ENCODE measurements at regions not wholly inside any gene's neighbourhood (a gene's known extent, or its start where the extent isn't known, plus 50 kb on each side); places are given as distances from the start of the nearest gene placed in this dataset.

- DNase-seq = no peak
- Mint-ChIP-seq H3K4me3 (no peak overlapping the region), H3K27ac (no peak overlapping the region), H3K27me3 (ENCODE audit: low read depth) (no peaks in the 10 kb centered on the region), H3K9me3 (peaks cover 4% of the 10 kb centered on the region), H3K36me3 (ENCODE audit: low read depth) (no peaks in the 10 kb centered on the region), H3K4me1 (ENCODE audit: low read depth) (no peaks in the 10 kb centered on the region)
- CTCF ChIA-PET = no interaction called here
- intact Hi-C loops (cut with micrococcal nuclease) = no loop called here
Measured at GRCh38 chr17:53046781-53047180, 775.9 kb upstream of the KIF2B start.

GRCh38 chr17:53039981-53040380, 782.7 kb upstream of the KIF2B start:
- H3K4me1 Mint-ChIP-seq (ENCODE audit: low read depth) = no peaks in the 10 kb centered on the region
- H3K27me3 Mint-ChIP-seq (ENCODE audit: low read depth) = no peaks in the 10 kb centered on the region
- H3K9me3 Mint-ChIP-seq = no peaks in the 10 kb centered on the region
- H3K4me3 Mint-ChIP-seq = no peak overlapping the region
- H3K36me3 Mint-ChIP-seq (ENCODE audit: low read depth) = no peaks in the 10 kb centered on the region
- intact Hi-C loops (cut with micrococcal nuclease) = no loop called here
- CTCF ChIA-PET = no interaction called here
- no peak overlapping the region for H3K27ac Mint-ChIP-seq
- no peak for DNase-seq

GRCh38 chr17:53033297-53033696, 789.4 kb upstream of the KIF2B start:
- CTCF ChIA-PET = no interaction called here

GRCh38 chr17:53032861-53033271, 789.9 kb upstream of the KIF2B start:
- peak; percentile 5 for DNase-seq
- no peaks in the 10 kb centered on the region for H3K4me1 Mint-ChIP-seq (ENCODE audit: low read depth)
- H3K27me3 Mint-ChIP-seq (ENCODE audit: low read depth) = no peaks in the 10 kb centered on the region
- intact Hi-C loops (cut with micrococcal nuclease) = no loop called here
- no peaks in the 10 kb centered on the region for H3K36me3 Mint-ChIP-seq (ENCODE audit: low read depth)
- no peak overlapping the region for H3K4me3 Mint-ChIP-seq
- CTCF ChIA-PET = no interaction called here
- no peak overlapping the region for H3K27ac Mint-ChIP-seq
- peaks cover 5% of the 10 kb centered on the region for H3K9me3 Mint-ChIP-seq

More at GRCh38 chr17:53033297-53033696, 789.4 kb upstream of the KIF2B start:
- Mint-ChIP-seq H3K9me3 (peaks cover 4% of the 10 kb centered on the region), H3K36me3 (ENCODE audit: low read depth) (no peaks in the 10 kb centered on the region), H3K27ac (no peak overlapping the region), H3K27me3 (ENCODE audit: low read depth) (no peaks in the 10 kb centered on the region), H3K4me3 (no peak overlapping the region), H3K4me1 (ENCODE audit: low read depth) (no peaks in the 10 kb centered on the region)
- no peak for DNase-seq
- intact Hi-C loops (cut with micrococcal nuclease) = no loop called here

- Mint-ChIP-seq H3K27ac (no peak overlapping the region), H3K9me3 (peaks cover 11% of the 10 kb centered on the region), H3K27me3 (ENCODE audit: low read depth) (no peaks in the 10 kb centered on the region), H3K4me3 (no peak overlapping the region), H3K36me3 (ENCODE audit: low read depth) (no peaks in the 10 kb centered on the region), H3K4me1 (ENCODE audit: low read depth) (no peaks in the 10 kb centered on the region)
- no peak for DNase-seq
- intact Hi-C loops (cut with micrococcal nuclease) = no loop called here
- CTCF ChIA-PET = interaction anchor here (0.6 kb wide), 1 partner anchor 195 kb away, joined by 4 read pairs; no protein-coding TSS in a partner anchor
Measured at GRCh38 chr17:53017227-53017626, 805.5 kb upstream of the KIF2B start.

- intact Hi-C loops (cut with micrococcal nuclease) = no loop called here
- Mint-ChIP-seq H3K4me1 (ENCODE audit: low read depth) (no peaks in the 10 kb centered on the region), H3K9me3 (peaks cover 14% of the 10 kb centered on the region), H3K36me3 (ENCODE audit: low read depth) (no peaks in the 10 kb centered on the region), H3K27me3 (ENCODE audit: low read depth) (no peaks in the 10 kb centered on the region), H3K4me3 (no peak overlapping the region), H3K27ac (no peak overlapping the region)
- CTCF ChIA-PET = no interaction called here
- no peak for DNase-seq
Measured at GRCh38 chr17:53016085-53016484, 806.6 kb upstream of the KIF2B start.

GRCh38 chr17:53012364-53012763, 810.4 kb upstream of the KIF2B start:
- no peaks in the 10 kb centered on the region for H3K4me1 Mint-ChIP-seq (ENCODE audit: low read depth)
- no peak overlapping the region for H3K27ac Mint-ChIP-seq
- no peak for DNase-seq
- H3K4me3 Mint-ChIP-seq = no peak overlapping the region
- CTCF ChIA-PET = no interaction called here
- H3K27me3 Mint-ChIP-seq (ENCODE audit: low read depth) = no peaks in the 10 kb centered on the region
- intact Hi-C loops (cut with micrococcal nuclease) = no loop called here
- H3K9me3 Mint-ChIP-seq = peaks cover 7% of the 10 kb centered on the region
- no peaks in the 10 kb centered on the region for H3K36me3 Mint-ChIP-seq (ENCODE audit: low read depth)

GRCh38 chr17:53006006-53006405, 816.7 kb upstream of the KIF2B start:
- intact Hi-C loops (cut with micrococcal nuclease) = no loop called here
- Mint-ChIP-seq H3K36me3 (ENCODE audit: low read depth) (no peaks in the 10 kb centered on the region), H3K27me3 (ENCODE audit: low read depth) (no peaks in the 10 kb centered on the region), H3K4me1 (ENCODE audit: low read depth) (no peaks in the 10 kb centered on the region), H3K4me3 (no peak overlapping the region), H3K9me3 (peaks cover 5% of the 10 kb centered on the region), H3K27ac (no peak overlapping the region)
- no peak for DNase-seq
- CTCF ChIA-PET = no interaction called here

- Mint-ChIP-seq H3K9me3 (peaks cover 5% of the 10 kb centered on the region), H3K4me3 (no peak overlapping the region), H3K4me1 (ENCODE audit: low read depth) (no peaks in the 10 kb centered on the region), H3K36me3 (ENCODE audit: low read depth) (no peaks in the 10 kb centered on the region), H3K27me3 (ENCODE audit: low read depth) (no peaks in the 10 kb centered on the region), H3K27ac (no peak overlapping the region)
- CTCF ChIA-PET = no interaction called here
- DNase-seq = no peak
- intact Hi-C loops (cut with micrococcal nuclease) = no loop called here
Measured at GRCh38 chr17:53004902-53005301, 817.8 kb upstream of the KIF2B start.

GRCh38 chr17:52995881-52996280, 826.8 kb upstream of the KIF2B start:
- Mint-ChIP-seq H3K36me3 (ENCODE audit: low read depth) (no peaks in the 10 kb centered on the region), H3K4me1 (ENCODE audit: low read depth) (no peaks in the 10 kb centered on the region), H3K9me3 (peaks cover 4% of the 10 kb centered on the region), H3K27me3 (ENCODE audit: low read depth) (no peaks in the 10 kb centered on the region), H3K27ac (no peak overlapping the region), H3K4me3 (no peak overlapping the region)
- intact Hi-C loops (cut with micrococcal nuclease) = no loop called here
- no peak for DNase-seq
- CTCF ChIA-PET = no interaction called here

- no peak overlapping the region for H3K4me3 Mint-ChIP-seq
- CTCF ChIA-PET = no interaction called here
- H3K27me3 Mint-ChIP-seq (ENCODE audit: low read depth) = no peaks in the 10 kb centered on the region
- DNase-seq = no peak
- no peaks in the 10 kb centered on the region for H3K4me1 Mint-ChIP-seq (ENCODE audit: low read depth)
- intact Hi-C loops (cut with micrococcal nuclease) = no loop called here
- no peaks in the 10 kb centered on the region for H3K36me3 Mint-ChIP-seq (ENCODE audit: low read depth)
- no peak overlapping the region for H3K27ac Mint-ChIP-seq
- peaks cover 4% of the 10 kb centered on the region for H3K9me3 Mint-ChIP-seq
Measured at GRCh38 chr17:52995147-52995546, 827.6 kb upstream of the KIF2B start.

- Mint-ChIP-seq H3K4me3 (no peak overlapping the region), H3K27me3 (ENCODE audit: low read depth) (no peaks in the 10 kb centered on the region), H3K4me1 (ENCODE audit: low read depth) (no peaks in the 10 kb centered on the region), H3K27ac (no peak overlapping the region), H3K36me3 (ENCODE audit: low read depth) (no peaks in the 10 kb centered on the region), H3K9me3 (peaks cover 2% of the 10 kb centered on the region)
- CTCF ChIA-PET = no interaction called here
- no peak for DNase-seq
- intact Hi-C loops (cut with micrococcal nuclease) = no loop called here
Measured at GRCh38 chr17:52986056-52986662, 827.6 kb upstream of the CA10 start.

- Mint-ChIP-seq H3K27ac (no peak overlapping the region), H3K9me3 (peaks cover 2% of the 10 kb centered on the region), H3K4me1 (ENCODE audit: low read depth) (no peaks in the 10 kb centered on the region)
Measured at GRCh38 chr17:52982331-52982730, 823.8 kb upstream of the CA10 start.

GRCh38 chr17:52979921-52980320, 821.4 kb upstream of the CA10 start:
- no peak for DNase-seq
- Mint-ChIP-seq H3K9me3 (peaks cover 2% of the 10 kb centered on the region), H3K4me1 (ENCODE audit: low read depth) (no peaks in the 10 kb centered on the region), H3K4me3 (no peak overlapping the region), H3K36me3 (ENCODE audit: low read depth) (no peaks in the 10 kb centered on the region), H3K27me3 (ENCODE audit: low read depth) (no peaks in the 10 kb centered on the region), H3K27ac (no peak overlapping the region)
- CTCF ChIA-PET = no interaction called here
- intact Hi-C loops (cut with micrococcal nuclease) = no loop called here

More at GRCh38 chr17:52982331-52982730, 823.8 kb upstream of the CA10 start:
- no peak for DNase-seq
- Mint-ChIP-seq H3K36me3 (ENCODE audit: low read depth) (no peaks in the 10 kb centered on the region), H3K4me3 (no peak overlapping the region), H3K27me3 (ENCODE audit: low read depth) (no peaks in the 10 kb centered on the region)
- CTCF ChIA-PET = no interaction called here
- intact Hi-C loops (cut with micrococcal nuclease) = no loop called here

Data from activated naive CD4-positive, alpha-beta T cell treated with anti-CD3 and anti-CD28 coated beads for 36 hours (primary cell).